NB4 (cell line): ENCODE measurements at regions not wholly inside any gene's neighbourhood (a gene's known extent, or its start where the extent isn't known, plus 50 kb on each side); places are given as distances from the start of the nearest gene placed in this dataset.

Experiments
- DNase-seq: peaks from one replicate; pipeline ENCODE4 v3.0.0; 2010; ENCODE audit warnings: low read depth
- H3K4me3 ChIP-seq: one replicate; pipeline ENCODE4 v1.5.1; 2011; ENCODE audit warnings: mild to moderate bottlenecking, low read depth, low read length, moderate library complexity
- CTCF ChIP-seq: IDR thresholded peaks from one replicate; pipeline ENCODE4 v1.5.1; 2012; ENCODE audit warnings: low read depth, low read length
- MAX ChIP-seq: IDR thresholded peaks from 2 replicates; pipeline ENCODE4 v1.6.1; 2011; ENCODE audit warnings: low read depth, low read length
- MYC ChIP-seq: IDR thresholded peaks from 2 replicates; pipeline ENCODE4 v1.6.1; 2011; ENCODE audit warnings: low read depth, low read length
- POLR2A ChIP-seq: IDR thresholded peaks from 2 replicates; pipeline ENCODE4 v1.6.1; 2011; ENCODE audit warnings: mild to moderate bottlenecking; ENCODE audit not compliant: insufficient read length; ENCODE audit errors: extremely low read depth

- no peak for DNase-seq
- H3K4me3 ChIP-seq, result no peak overlapping the region
- TF ChIP-seq POLR2A, result no peak
- TF ChIP-seq MYC, result no peak
Observed at GRCh38 chr2:204012072-204012653, 75.6 kb downstream of the ICOS start.

- no peak for DNase-seq
- H3K4me3 ChIP-seq, result no peak overlapping the region
- no peak for TF ChIP-seq MAX
- no peak for TF ChIP-seq POLR2A
- no peak for TF ChIP-seq CTCF
- TF ChIP-seq MYC, result no peak
Observed at GRCh38 chr2:204015118-204015843, 78.7 kb downstream of the ICOS start.

GRCh38 chr2:204018717-204019116 lies 82.2 kb downstream of the ICOS start:
- no peak for TF ChIP-seq POLR2A
- TF ChIP-seq MYC, result no peak
- TF ChIP-seq MAX, result no peak
- no peak for TF ChIP-seq CTCF
- DNase-seq, result no peak
- no peak overlapping the region for H3K4me3 ChIP-seq

GRCh38 chr2:204019572-204020501 lies 83.3 kb downstream of the ICOS start:
- no peak overlapping the region for H3K4me3 ChIP-seq
- TF ChIP-seq CTCF, result no peak
- no peak for TF ChIP-seq POLR2A
- no peak for TF ChIP-seq MAX
- DNase-seq, result no peak

GRCh38 chr2:204021290-204022081 lies 84.9 kb downstream of the ICOS start:
- no peak for TF ChIP-seq POLR2A
- TF ChIP-seq CTCF, result no peak
- no peak for TF ChIP-seq MYC
- TF ChIP-seq MAX, result no peak
- no peak for DNase-seq
- H3K4me3 ChIP-seq, result no peak overlapping the region

GRCh38 chr2:204022550-204022949 lies 86.0 kb downstream of the ICOS start:
- TF ChIP-seq POLR2A (no peak), MYC (no peak), MAX (no peak)
- no peak for DNase-seq
- H3K4me3 ChIP-seq, result no peak overlapping the region
